Activated T-cell treated with anti-CD3 and anti-CD28 coated beads, Interleukin-2, amount 50 U/mL, for 24 hours (primary cell): ENCODE measurements at regions not wholly inside any gene's neighbourhood (a gene's known extent, or its start where the extent isn't known, plus 50 kb on each side); places are given as distances from the start of the nearest gene placed in this dataset.

Experiments
- DNase-seq: peaks from one replicate; pipeline ENCODE4 v3.0.0-alpha.2; 2020
- H3K27ac Mint-ChIP-seq: 2 replicates; pipeline ENCODE4 v1.8.0; 2020; ENCODE audit warnings: mild to moderate bottlenecking, mixed read lengths
- H3K27me3 Mint-ChIP-seq: 2 replicates; pipeline ENCODE4 v1.8.0; 2020; ENCODE audit warnings: mixed read lengths
- H3K36me3 Mint-ChIP-seq: 2 replicates; pipeline ENCODE4 v1.8.0; 2020; ENCODE audit warnings: low read depth, mixed read lengths
- H3K4me1 Mint-ChIP-seq: 2 replicates; pipeline ENCODE4 v1.8.0; 2020; ENCODE audit warnings: low read depth, mixed read lengths
- H3K4me3 Mint-ChIP-seq: 2 replicates; pipeline ENCODE4 v1.8.0; 2020; ENCODE audit warnings: mild to moderate bottlenecking, moderate library complexity, mixed read lengths
- H3K9me3 Mint-ChIP-seq: 2 replicates; pipeline ENCODE4 v1.8.0; 2020; ENCODE audit warnings: mixed read lengths

GRCh38 chr6:43836507-43837240 lies 66.7 kb downstream of the VEGFA start:
- Mint-ChIP-seq H3K27ac (no peak overlapping the region), H3K36me3 (no peaks in the 10 kb centered on the region), H3K4me1 (no peaks in the 10 kb centered on the region), H3K4me3 (no peak overlapping the region), H3K27me3 (no peaks in the 10 kb centered on the region), H3K9me3 (no peaks in the 10 kb centered on the region)
- no peak for DNase-seq
